K562 (cell line): ENCODE measurements at regions not wholly inside any gene's neighbourhood (a gene's known extent, or its start where the extent isn't known, plus 50 kb on each side); places are given as distances from the start of the nearest gene placed in this dataset.

Source experiments
- CGGBP1 ChIP-seq: fragments of 250-450 bp; sonication (Bioruptor Pico); IDR thresholded peaks from 2 replicates; pipeline ENCODE4 v1.9.0; 2021; ENCODE audit warnings: mild to moderate bottlenecking
- EHMT2 ChIP-seq: fragments of 450-650 bp; IDR thresholded peaks from 2 replicates; pipeline ENCODE4 v1.6.1; 2018; ENCODE audit warnings: antibody characterized with exemption
- ELF4 ChIP-seq: fragments of 450-650 bp; formaldehyde crosslinking; IDR thresholded peaks from 2 replicates; pipeline ENCODE4 v1.4.0; 2022; ENCODE audit warnings: missing genetic modification characterization
- ESRRA ChIP-seq: fragments of 450-650 bp; IDR thresholded peaks from 2 replicates; pipeline ENCODE4 v1.6.1; 2014; ENCODE audit warnings: low read depth, mild to moderate bottlenecking, moderate library complexity, borderline replicate concordance
- HDAC8 ChIP-seq: fragments of 450-650 bp; IDR thresholded peaks from 2 replicates; pipeline ENCODE4 v1.6.1; 2016; ENCODE audit warnings: mild to moderate bottlenecking, missing genetic modification characterization, moderate library complexity, missing compliant biosample characterization
- HMBOX1 ChIP-seq: sonication (generic); IDR thresholded peaks from 2 replicates; pipeline ENCODE4 v1.6.1; 2016
- MEF2A ChIP-seq: IDR thresholded peaks from 2 replicates; pipeline ENCODE4 v1.6.1; 2011; ENCODE audit warnings: low read depth, mild to moderate bottlenecking, low read length, moderate library complexity; ENCODE audit not compliant: control insufficient read depth
- PHF20 ChIP-seq: fragments of 450-650 bp; IDR thresholded peaks from 2 replicates; pipeline ENCODE4 v1.6.1; 2018; ENCODE audit not compliant: partially characterized antibody
- POLR3G ChIP-seq: IDR thresholded peaks from 2 replicates; pipeline ENCODE4 v1.6.1; 2011; ENCODE audit not compliant: insufficient read length, insufficient replicate concordance; ENCODE audit errors: extremely low read depth
- RBM15 ChIP-seq: fragments of 200-400 bp; formaldehyde crosslinking; IDR thresholded peaks from 2 replicates; pipeline ENCODE4 v1.6.1; 2018; ENCODE audit warnings: mild to moderate bottlenecking, low read length, moderate library complexity; ENCODE audit not compliant: insufficient read depth
- RCOR1 ChIP-seq, 2 experiments: IDR thresholded peaks; 2 replicates each; pipeline ENCODE4 v1.6.1; 2012; ENCODE audit warnings: low read depth in 2 of 2, low read length in 2 of 2, borderline replicate concordance in 1 of 2, improper control_type of control experiment in 1 of 2
- SNIP1 ChIP-seq: fragments of 450-650 bp; IDR thresholded peaks from 2 replicates; pipeline ENCODE4 v1.7.1; 2017; ENCODE audit warnings: low read depth, mild to moderate bottlenecking
- VEZF1 ChIP-seq: fragments of 200-800 bp; sonication (Bioruptor generic); IDR thresholded peaks from 2 replicates; pipeline ENCODE4 v1.6.1; 2017; ENCODE audit warnings: missing genetic modification characterization, missing compliant biosample characterization
- YY1 ChIP-seq, 3 experiments: IDR thresholded peaks; 2 replicates each; pipeline ENCODE4 v1.6.1; 2011; ENCODE audit warnings: low read length in 2 of 3, mild to moderate bottlenecking in 2 of 3, moderate library complexity in 2 of 3, borderline replicate concordance in 1 of 3, control low read depth in 1 of 3, low read depth in 1 of 3; ENCODE audit not compliant: insufficient read depth in 3 of 3, insufficient replicate concordance in 2 of 3, control insufficient read depth in 1 of 3, insufficient read length in 1 of 3; ENCODE audit errors: extremely low read depth in 1 of 3
- ZNF644 ChIP-seq: fragments of 200-800 bp; sonication (Bioruptor generic); IDR thresholded peaks from 2 replicates; pipeline ENCODE4 v1.6.1; 2016; ENCODE audit warnings: low read depth, missing genetic modification characterization, missing compliant biosample characterization
- TF ChIP-seq, protein P1 (sequence below): fragments of 200-800 bp; sonication (Bioruptor generic); IDR thresholded peaks from 2 replicates; pipeline ENCODE4 v1.6.1; 2017; ENCODE audit warnings: missing genetic modification characterization, missing compliant biosample characterization
- TF ChIP-seq, protein P2 (sequence below), 3 experiments: fragments of 200-800 bp in 1 of 3; fragments of 250-450 bp in 1 of 3; fragments of 450-650 bp in 1 of 3; sonication (Bioruptor Pico) in 1 of 3; sonication (Bioruptor generic) in 1 of 3; formaldehyde crosslinking in 1 of 3; IDR thresholded peaks; 2 replicates each; pipeline versions ENCODE4 v1.6.1 to v1.8.0; 2016 to 2022; ENCODE audit warnings: mild to moderate bottlenecking in 2 of 3, missing genetic modification characterization in 2 of 3, missing compliant biosample characterization in 1 of 3, moderate library complexity in 1 of 3

GRCh38 chr11:45354976-45355705 lies 69.0 kb upstream of the SYT13 start (continued):
- TF ChIP-seq, protein P1, sequence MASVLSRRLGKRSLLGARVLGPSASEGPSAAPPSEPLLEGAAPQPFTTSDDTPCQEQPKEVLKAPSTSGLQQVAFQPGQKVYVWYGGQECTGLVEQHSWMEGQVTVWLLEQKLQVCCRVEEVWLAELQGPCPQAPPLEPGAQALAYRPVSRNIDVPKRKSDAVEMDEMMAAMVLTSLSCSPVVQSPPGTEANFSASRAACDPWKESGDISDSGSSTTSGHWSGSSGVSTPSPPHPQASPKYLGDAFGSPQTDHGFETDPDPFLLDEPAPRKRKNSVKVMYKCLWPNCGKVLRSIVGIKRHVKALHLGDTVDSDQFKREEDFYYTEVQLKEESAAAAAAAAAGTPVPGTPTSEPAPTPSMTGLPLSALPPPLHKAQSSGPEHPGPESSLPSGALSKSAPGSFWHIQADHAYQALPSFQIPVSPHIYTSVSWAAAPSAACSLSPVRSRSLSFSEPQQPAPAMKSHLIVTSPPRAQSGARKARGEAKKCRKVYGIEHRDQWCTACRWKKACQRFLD = peak; percentile 78; the same call in 1 of the 2 replicates
- TF ChIP-seq ESRRA (peak; percentile 18; the same call in 1 of the 2 replicates), VEZF1 (CRISPR knock-in tag) (no peak; the same call in 1 of the 2 replicates), SNIP1 (no peak), CGGBP1 (CRISPR knock-in tag) (no peak), RCOR1 (IDR thresholded peaks at IDR 0.05; ENCODE audit: borderline replicate concordance in 1 of 2, low read depth in 2 of 2, low read length in 2 of 2) (peak in 1 of 2 experiments; percentile 72; a peak in 1 of 4 replicates), ELF4 (0 out of 2 replicates have a peak, but pooled peaks have one; percentile 45), HDAC8 (0 out of 2 replicates have a peak, but pooled peaks have one; percentile 63), MEF2A (no peak), RBM15 (no peak), HMBOX1 (no peak), EHMT2 (peak; percentile 75), POLR3G (no peak), PHF20 (peak; percentile 75), YY1 (IDR thresholded peaks at IDR 0.05; ENCODE audit: borderline replicate concordance in 1 of 3, control insufficient read depth in 1 of 3, extremely low read depth in 1 of 3, insufficient read depth in 3 of 3, insufficient read length in 1 of 3, insufficient replicate concordance in 2 of 3, low read depth in 1 of 3, low read length in 2 of 3) (peak; percentile 90 to 99 (median 97)), ZNF644 (tag) (0 out of 2 replicates have a peak, but pooled peaks have one; percentile 36)
- TF ChIP-seq, protein P2, sequence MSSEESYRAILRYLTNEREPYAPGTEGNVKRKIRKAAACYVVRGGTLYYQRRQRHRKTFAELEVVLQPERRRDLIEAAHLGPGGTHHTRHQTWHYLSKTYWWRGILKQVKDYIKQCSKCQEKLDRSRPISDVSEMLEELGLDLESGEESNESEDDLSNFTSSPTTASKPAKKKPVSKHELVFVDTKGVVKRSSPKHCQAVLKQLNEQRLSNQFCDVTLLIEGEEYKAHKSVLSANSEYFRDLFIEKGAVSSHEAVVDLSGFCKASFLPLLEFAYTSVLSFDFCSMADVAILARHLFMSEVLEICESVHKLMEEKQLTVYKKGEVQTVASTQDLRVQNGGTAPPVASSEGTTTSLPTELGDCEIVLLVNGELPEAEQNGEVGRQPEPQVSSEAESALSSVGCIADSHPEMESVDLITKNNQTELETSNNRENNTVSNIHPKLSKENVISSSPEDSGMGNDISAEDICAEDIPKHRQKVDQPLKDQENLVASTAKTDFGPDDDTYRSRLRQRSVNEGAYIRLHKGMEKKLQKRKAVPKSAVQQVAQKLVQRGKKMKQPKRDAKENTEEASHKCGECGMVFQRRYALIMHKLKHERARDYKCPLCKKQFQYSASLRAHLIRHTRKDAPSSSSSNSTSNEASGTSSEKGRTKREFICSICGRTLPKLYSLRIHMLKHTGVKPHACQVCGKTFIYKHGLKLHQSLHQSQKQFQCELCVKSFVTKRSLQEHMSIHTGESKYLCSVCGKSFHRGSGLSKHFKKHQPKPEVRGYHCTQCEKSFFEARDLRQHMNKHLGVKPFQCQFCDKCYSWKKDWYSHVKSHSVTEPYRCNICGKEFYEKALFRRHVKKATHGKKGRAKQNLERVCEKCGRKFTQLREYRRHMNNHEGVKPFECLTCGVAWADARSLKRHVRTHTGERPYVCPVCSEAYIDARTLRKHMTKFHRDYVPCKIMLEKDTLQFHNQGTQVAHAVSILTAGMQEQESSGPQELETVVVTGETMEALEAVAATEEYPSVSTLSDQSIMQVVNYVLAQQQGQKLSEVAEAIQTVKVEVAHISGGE (CRISPR knock-in tag; IDR thresholded peaks at IDR 0.05) = no peak
